ENCODE measurements at regions not wholly inside any gene's neighbourhood (a gene's known extent, or its start where the extent isn't known, plus 50 kb on each side); places are given as distances from the start of the nearest gene placed in this dataset.

GRCh38 chr1:164466001-164466421 is 93.0 kb upstream of the PBX1 start:
- no peak for DNase-seq

DNA sequence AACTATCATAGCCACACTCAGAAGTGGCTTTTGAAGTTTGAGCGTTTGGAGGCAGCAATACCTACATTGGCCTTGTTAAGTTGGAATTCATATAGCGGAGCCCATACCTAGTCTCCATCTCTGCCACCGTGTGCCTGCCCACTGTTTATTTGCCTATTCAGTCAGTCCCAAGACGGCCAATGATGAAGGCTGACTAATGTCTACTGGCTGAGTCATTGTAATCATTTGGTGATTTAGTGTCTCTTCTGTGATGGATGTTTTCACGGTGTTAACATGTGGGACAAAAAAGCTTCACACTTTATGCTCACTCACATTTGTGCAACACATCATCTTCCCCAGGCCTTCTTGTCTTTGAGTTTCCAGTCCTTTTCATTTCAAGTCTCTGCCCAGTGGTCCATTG is 92.6 kb upstream of the PBX1 start:
- DNase-seq: no peak

DNA sequence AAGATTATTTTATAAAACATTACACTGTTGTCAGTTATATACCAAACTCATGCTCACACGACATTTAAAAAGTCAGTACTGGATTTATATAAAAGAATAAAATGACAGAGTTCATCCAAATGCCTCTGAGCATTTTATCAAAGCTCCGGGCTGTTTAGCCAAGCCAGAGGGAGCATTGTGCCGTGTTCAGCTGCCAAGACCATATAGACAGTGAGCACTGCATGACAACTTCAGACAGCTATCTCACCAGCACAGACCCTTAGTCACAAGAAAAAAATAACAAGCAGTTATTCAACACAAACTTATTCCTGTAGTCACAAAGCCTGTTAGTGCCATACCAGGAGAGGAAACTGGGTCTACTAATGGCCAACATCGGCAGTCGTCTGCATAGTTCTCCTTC is 88.0 kb upstream of the PBX1 start:
- DNase-seq: no peak

DNA sequence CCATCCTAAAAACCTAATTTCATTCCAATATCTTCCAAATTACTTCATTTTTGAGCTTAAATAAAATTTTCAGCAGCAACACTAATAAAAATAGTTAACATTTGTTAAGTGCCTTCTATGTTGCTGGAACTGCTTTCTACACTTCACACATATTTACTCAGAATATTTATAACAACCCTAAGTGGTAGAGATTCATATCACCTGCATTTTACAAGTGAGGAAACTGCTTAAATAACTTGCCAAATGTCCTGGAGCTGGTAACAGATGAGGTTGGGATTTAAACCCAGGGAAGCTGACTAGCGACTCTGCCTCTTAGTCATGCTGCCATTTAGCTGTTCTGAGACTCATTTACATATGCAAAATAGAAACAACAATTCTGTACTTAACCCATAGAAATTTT is 86.1 kb upstream of the PBX1 start:
- DNase-seq: no peak

- no peak for DNase-seq
These were observed 85.4 kb upstream of the PBX1 start for GRCh38 chr1:164473544-164473943.

GRCh38 chr1:164475834-164476233 is 83.2 kb upstream of the PBX1 start:
- DNase-seq: no peak

DNA sequence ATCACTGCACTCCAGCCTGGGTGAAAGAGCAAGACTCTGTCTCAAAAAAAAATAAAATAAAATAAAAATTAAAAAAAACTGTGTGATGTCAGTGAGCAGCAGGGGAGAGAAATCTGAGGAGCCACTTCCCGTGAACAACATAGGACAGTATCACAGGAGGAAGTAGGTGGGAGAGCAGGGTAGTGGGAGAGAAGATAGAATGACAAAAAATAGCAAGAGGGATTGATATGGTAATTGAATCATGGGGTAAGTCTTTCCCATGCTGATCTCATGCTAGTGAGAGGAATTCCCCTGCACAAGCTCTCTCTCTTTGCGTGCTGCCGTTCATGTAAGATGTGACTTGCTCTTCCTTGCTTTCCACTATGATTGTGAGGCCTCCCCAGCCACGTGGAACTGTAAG is 81.6 kb upstream of the PBX1 start:
- no peak for DNase-seq

GRCh38 chr1:164479242-164479641 is 79.7 kb upstream of the PBX1 start:
- DNase-seq: no peak

DNA sequence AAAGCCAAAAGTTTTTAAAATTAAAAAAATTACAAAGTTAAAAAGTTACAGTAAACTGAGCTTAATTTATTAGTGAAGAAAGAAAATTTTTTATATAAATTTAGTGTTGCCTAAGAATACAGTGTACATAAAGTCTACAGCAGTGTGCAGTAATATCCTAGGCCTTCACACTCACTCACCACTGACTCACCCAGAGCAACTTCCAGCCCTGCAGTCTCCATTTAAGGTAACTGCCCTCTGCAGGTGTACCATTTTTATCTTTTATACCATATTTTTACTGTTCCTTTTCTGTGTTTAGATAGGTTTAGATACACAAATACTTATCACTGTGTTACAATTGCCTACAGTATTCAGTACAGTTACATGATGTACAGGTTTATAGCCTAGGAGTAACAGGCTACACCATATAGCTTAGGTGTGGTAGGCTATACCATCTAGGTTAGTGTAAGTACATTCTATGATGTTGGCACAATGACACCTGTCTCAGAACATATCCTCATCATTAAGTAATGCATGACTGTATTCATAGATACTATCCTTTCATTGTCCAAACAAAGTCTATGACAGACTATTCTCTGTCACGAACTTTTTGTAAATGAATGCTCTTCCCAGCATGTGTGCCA is 78.6 kb upstream of the PBX1 start:
- DNase-seq: no peak

DNA sequence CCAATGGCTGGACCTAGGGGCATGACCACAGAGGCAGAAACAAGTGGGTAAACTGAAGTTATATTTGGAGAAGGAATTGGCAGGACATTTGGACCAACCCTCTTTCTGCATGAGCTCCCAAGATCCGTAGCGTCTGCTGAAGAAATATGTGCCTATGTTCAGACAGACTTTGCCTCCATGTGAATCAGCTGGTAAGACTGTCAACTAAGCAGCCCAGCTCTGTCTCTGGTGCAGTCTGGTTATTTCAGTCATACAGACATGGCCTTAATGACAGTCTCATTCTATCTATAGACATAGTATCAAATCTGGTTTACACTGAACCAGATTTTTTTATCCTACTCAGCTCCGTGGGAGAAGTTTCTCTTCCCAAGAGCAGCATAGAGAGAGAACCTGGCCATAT is 63.1 kb upstream of the PBX1 start:
- DNase-seq: no peak

GRCh38 chr1:164498792-164499191 is 60.2 kb upstream of the PBX1 start:
- no peak for DNase-seq

DNA sequence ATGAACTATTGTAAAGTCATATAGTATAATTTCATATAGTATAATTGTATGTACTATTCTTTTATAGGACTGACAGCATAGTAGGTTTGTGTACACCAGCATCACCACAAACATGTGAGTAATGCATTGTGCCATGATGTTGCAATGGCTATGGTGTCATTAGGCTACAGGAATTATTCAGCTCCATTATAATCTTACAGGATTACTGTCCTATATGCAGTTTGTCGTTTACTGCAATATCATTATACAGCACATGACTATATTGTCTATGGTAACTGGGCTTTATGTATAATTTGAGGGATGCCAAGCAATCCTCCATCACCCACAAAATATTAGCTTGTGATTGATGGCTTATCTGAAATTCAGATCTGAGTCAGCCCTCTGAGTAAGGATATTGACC is 54.2 kb upstream of the PBX1 start:
- no peak for DNase-seq

All from T-helper 1 cell (primary cell).